ENCODE measurements at regions not wholly inside any gene's neighbourhood (a gene's known extent, or its start where the extent isn't known, plus 50 kb on each side); places are given as distances from the start of the nearest gene placed in this dataset.

DNA sequence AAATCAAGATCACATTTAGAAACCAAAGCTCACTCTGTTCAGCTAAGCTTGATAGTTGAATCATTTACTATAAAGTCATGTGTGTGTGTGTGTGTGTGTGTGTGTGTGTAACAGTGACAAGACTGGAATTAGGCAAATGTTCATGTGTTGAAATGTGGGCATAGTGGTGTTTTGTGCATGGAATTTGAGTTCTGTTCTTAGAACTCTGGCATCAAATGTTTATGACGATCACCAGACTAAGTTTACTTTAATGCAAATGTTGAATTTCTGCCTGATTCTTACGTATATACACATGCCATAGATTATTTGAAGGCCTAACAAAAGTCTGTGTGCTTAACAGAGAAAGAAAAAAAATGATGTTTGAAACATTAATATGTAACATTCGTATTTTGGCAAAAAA is 72.8 kb upstream of the COL5A1 start:
- H3K56ac ChIP-seq (ENCODE audit: extremely low read depth, insufficient read depth, low read length) = no peak overlapping the region
- DNase-seq = peak; percentile 80
- no peaks in the 10 kb centered on the region for H3K79me1 ChIP-seq (ENCODE audit: low read depth in 1 of 2, low read length in 2 of 2)
- no peak overlapping the region for H2BK120ac ChIP-seq (ENCODE audit: low read depth, low read length)
- H2BK15ac ChIP-seq (ENCODE audit: low read depth, low read length) = no peak overlapping the region
- TF ChIP-seq MAFK (IDR thresholded peaks at IDR 0.05; ENCODE audit: low read depth, low read length) (no peak), RCOR1 (IDR thresholded peaks at IDR 0.05; ENCODE audit: insufficient replicate concordance, low read length) (no peak), BHLHE40 (IDR thresholded peaks at IDR 0.05; ENCODE audit: low read depth, low read length) (peak; percentile 49; the same call in 1 of the 2 replicates)
- TF ChIP-seq, protein P1, sequence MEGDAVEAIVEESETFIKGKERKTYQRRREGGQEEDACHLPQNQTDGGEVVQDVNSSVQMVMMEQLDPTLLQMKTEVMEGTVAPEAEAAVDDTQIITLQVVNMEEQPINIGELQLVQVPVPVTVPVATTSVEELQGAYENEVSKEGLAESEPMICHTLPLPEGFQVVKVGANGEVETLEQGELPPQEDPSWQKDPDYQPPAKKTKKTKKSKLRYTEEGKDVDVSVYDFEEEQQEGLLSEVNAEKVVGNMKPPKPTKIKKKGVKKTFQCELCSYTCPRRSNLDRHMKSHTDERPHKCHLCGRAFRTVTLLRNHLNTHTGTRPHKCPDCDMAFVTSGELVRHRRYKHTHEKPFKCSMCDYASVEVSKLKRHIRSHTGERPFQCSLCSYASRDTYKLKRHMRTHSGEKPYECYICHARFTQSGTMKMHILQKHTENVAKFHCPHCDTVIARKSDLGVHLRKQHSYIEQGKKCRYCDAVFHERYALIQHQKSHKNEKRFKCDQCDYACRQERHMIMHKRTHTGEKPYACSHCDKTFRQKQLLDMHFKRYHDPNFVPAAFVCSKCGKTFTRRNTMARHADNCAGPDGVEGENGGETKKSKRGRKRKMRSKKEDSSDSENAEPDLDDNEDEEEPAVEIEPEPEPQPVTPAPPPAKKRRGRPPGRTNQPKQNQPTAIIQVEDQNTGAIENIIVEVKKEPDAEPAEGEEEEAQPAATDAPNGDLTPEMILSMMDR (conservative IDR thresholded peaks at IDR 0.05; ENCODE audit: low read depth, low read length) = no peak
- H4K91ac ChIP-seq (ENCODE audit: insufficient read depth, low read depth, low read length) = no peak overlapping the region; the same call in 1 of the 2 replicates
- H4K8ac ChIP-seq (ENCODE audit: low read depth in 2 of 2, low read length in 2 of 2) = no peak overlapping the region
- no peak overlapping the region for H2AK9ac ChIP-seq (replicated peaks; ENCODE audit: low read depth, low read length, poor library complexity)
- no peak overlapping the region for H3K14ac ChIP-seq (replicated peaks; ENCODE audit: low read depth, low read length)
- H2AFZ ChIP-seq (replicated peaks; ENCODE audit: low read length, poor library complexity) = no peak overlapping the region
- peaks cover 5% of the 10 kb centered on the region for H3K9me3 ChIP-seq (ENCODE audit: control insufficient read depth, insufficient read depth, low read length)
- H2BK20ac ChIP-seq (ENCODE audit: low read depth, low read length) = 0 out of 2 replicates have a peak overlapping the region, but pooled peaks have one; percentile 44
- H3K36me3 ChIP-seq (ENCODE audit: control insufficient read depth, insufficient read depth, low read length) = no peaks in the 10 kb centered on the region
- POLR2A ChIA-PET (ENCODE audit: unreplicated experiment) = no interaction called here
- peak overlapping the region; percentile 28; the same call in 1 of the 2 replicates for H3K4me2 ChIP-seq (ENCODE audit: low read depth, low read length)
- CTCF ChIA-PET = interaction anchor here (0.7 kb wide), 1 partner anchor 303 kb away, joined by 3 read pairs; no protein-coding TSS in a partner anchor
- peaks cover 14% of the 10 kb centered on the region for H3K4me1 ChIP-seq (ENCODE audit: control insufficient read depth, insufficient read depth, low read length)
- in situ Hi-C loops (cut with MboI; ENCODE audit: low sequenced_read_pairs) = no loop called here
- peak; percentile 58 for ATAC-seq (ENCODE audit: low read depth)
- no peak overlapping the region for H2AK5ac ChIP-seq (ENCODE audit: low read depth, low read length)
- no peak overlapping the region for H3K9ac ChIP-seq (ENCODE audit: low read depth, low read length)
- H3K27ac ChIP-seq (ENCODE audit: insufficient read depth, low read length) = no peak overlapping the region
- no peak overlapping the region for H4K5ac ChIP-seq (ENCODE audit: low read depth, low read length)
- H4K20me1 ChIP-seq (ENCODE audit: insufficient read depth, low read length) = no peaks in the 10 kb centered on the region
- dilution Hi-C loops (cut with HindIII; ENCODE audit: low sequenced_read_pairs, unreplicated experiment) = no loop called here
- intact Hi-C loops (cut with micrococcal nuclease) = loop anchor here (5.0 kb wide), 1 partner anchor 73 kb away; the partner anchor contains the start of gene COL5A1
- BruUV-seq (replicated peaks) = no TSS peak
- H3K27me3 ChIP-seq (ENCODE audit: control insufficient read depth, insufficient read depth, low read length) = no peaks in the 10 kb centered on the region
- WGBS, 2 experiments (ENCODE audit: extremely low coverage in 2 of 2, insufficient read length in 1 of 2) = no CpG with 5 or more reads among the region's 3 CpGs
- no peak overlapping the region for H3K23ac ChIP-seq (ENCODE audit: low read depth, low read length)
- H3K9me1 ChIP-seq (ENCODE audit: insufficient read depth, low read length) = peaks cover 7% of the 10 kb centered on the region
- H3K4ac ChIP-seq (ENCODE audit: low read depth, low read length) = no peak overlapping the region
- H2BK5ac ChIP-seq (ENCODE audit: low read depth, low read length, poor library complexity, severe bottlenecking) = peak overlapping the region; percentile 71
- H3K4me3 ChIP-seq (ENCODE audit: insufficient read depth, low read depth, low read length) = no peak overlapping the region
- peak overlapping the region; percentile 80; the same call in 1 of the 2 replicates for H3K18ac ChIP-seq (ENCODE audit: low read depth, low read length)

Data from IMR-90 (cell line).